ENCODE measurements at regions not wholly inside any gene's neighbourhood (a gene's known extent, or its start where the extent isn't known, plus 50 kb on each side); places are given as distances from the start of the nearest gene placed in this dataset.

DNA sequence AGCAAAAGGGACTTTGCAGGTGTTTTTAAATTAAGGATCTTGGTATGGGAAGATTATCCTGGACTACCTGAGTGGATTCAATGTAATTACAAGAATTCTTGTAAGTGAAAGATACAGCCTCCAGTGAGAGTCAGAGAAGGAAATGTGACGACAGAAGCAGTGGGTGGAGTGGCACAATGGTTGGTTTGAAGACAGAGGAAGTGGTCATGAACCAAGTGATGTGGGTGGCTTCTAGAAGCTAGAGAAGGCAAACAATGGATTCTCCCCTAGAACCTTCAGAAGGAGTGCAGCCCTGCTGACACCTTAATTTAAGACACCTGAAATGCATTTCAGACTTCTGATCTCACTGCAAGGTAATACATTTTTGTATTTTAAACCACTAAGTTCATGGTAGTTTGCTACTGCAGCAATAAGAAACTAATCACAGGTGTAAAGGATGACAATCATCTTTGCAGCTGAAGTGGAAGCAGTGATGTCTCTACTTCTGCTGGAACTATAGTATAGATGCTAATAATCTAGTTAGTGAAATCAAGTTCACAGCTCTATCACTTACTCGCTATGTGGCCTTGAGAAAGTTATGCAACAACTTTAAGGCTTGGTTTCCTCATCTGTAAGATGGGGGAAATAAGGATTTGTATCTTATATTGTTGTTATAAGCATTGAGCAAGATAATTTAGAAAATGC, 403.4 kb upstream of the SUCLG2 start:
- DNase-seq (ENCODE audit: low read depth): peak; percentile 28

DNA sequence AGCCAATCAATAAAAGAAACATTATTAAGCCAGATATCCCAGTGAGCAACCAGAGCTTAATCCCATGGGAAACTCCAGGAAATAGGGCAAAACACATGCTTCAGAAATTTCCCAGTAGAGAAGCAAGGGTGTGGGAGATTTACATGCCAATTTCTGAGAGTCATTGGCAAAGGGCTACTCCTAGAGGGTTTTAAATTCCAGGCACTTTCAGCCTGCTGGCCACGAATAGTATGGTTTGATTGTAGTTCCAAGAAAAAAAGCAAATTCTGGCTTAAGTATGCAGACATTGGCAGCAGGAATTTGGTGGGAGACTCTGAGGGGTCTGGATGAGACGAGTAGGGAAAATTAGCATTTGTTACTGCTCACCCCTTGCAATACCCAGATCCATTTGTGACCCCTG, 402.1 kb upstream of the SUCLG2 start:
- DNase-seq (ENCODE audit: low read depth): no peak

DNA sequence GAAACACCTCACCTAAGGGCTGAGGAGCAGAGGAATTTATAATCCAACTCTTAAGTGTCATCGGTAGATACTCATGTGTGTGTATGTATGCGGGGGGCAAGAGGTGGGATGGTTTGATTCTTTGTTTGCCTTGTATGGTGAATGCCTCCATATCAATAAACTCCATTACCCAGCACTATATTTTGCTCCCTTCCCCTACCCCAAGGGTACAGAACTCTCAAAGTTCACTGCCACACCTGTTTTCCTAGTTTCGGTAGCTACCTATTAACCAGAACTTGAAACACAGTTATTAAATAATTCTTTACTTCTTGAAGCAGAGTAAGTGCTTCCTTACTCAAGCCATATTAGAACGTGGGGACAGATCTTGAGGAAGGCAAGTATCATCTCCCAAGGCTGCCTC, 400.8 kb upstream of the SUCLG2 start:
- DNase-seq (ENCODE audit: low read depth): no peak

DNA sequence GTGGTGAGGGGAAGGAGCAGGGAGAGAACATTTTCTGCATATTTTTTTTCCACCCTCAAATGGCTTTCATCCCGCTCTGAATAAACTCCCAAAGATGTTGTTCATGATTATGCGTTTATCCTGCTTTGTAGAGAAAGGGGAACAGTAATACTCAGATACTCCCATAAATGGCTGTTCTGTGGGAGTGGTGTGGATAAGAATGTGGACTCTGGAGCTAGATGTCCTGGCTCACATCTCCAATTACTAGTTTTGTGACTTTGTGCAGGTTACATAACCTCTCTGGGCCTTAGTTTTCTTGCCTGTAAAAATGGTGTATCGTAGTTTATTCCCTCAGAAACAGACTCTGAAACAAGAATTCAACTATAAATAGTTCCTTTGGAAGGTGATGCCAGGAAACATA, 395.4 kb upstream of the SUCLG2 start:
- no peak for DNase-seq (ENCODE audit: low read depth)

DNA sequence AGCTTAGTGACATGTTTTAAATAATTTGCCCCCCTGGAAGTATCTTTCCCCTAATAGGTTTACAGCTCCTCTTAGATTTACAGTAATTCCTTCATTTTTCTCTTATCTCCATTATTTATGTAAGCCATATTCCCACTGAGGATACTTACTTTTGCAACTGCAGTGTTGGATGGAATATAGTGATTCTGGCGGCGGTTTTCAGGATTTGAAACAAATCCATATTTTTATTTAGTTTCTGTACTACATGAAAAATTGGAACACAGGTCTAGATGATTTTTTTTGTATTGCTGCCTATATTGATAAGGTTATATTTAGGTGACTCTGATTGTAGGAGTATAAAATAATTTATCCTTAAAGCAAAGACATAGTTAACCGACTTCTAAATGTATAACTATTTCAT, 391.6 kb upstream of the SUCLG2 start:
- no peak for DNase-seq (ENCODE audit: low read depth)

DNA sequence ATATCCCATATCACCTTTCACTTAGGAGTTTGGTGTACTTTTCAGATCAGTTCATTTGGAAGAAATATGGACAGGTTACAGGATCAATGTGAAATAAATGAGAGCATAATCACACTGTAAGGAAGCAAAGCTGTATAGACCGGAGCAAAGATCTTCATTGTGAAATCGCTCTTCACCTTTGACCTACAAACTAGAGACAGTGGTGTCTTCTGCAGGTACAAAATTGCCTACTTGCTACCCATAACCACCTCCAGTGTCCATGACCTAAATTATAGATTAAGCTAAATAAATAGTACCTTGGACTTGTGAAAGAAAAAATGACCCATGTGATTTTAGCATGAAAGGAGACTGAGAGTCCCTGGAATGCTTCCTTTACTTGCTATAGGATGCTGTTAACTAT, 379.5 kb upstream of the SUCLG2 start:
- DNase-seq (ENCODE audit: low read depth): no peak

DNA sequence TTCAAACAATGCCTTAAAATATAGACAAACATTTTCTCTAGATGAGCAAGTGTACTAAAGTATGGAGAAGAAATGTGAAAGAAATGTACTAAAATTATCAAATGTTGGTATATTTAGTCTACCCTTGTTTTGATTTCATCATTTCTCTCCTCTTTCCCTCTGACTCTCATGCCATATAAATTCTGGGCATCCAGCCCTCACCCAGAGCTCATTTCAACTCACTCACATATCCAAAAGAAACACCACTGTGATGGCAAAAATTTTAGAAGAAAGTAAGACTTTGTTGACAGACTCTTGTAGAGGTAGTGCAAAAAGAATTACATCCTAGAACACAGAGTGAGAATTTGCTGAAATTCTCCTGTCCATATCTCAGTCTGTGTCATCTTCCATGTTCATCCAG, 377.8 kb upstream of the SUCLG2 start:
- no peak for DNase-seq (ENCODE audit: low read depth)

DNA sequence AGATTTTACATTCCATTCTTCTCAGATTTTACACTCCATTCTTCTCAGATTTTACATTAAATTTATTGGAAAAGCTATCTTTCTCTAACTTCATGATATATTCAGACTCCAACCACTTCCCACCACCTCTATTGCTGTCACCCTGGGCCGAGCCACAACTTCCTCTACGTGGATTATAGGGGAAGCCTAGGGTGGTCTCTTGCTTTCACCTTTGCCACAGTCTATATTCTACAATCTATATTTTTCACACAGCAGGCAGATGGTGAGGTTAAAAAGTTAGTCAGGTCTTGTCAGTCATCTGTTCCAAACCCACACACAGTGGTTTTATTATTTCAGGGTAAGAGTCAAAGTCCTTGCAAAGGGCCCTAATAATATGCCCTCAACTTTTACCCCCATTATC, 370.8 kb upstream of the SUCLG2 start:
- no peak for DNase-seq (ENCODE audit: low read depth)

DNA sequence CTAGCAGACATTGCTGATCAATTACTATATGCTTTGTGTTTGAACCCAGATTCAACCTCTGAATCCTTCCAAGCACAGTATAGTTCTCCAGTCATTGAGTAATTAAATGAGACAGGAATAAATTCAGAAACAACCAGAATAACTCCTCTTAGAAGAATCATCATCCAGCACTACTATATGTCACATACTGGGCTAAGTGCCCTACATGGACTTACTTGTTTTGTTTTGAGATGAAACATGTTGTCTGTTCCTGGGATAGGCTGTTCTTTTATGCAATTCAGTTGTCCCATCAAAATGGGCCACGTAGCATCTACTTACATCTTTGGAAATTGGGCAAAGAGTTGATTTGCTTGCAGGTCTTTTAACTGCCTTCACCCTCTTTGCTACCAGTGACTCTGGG, 365.5 kb upstream of the SUCLG2 start:
- DNase-seq (ENCODE audit: low read depth): no peak

DNA sequence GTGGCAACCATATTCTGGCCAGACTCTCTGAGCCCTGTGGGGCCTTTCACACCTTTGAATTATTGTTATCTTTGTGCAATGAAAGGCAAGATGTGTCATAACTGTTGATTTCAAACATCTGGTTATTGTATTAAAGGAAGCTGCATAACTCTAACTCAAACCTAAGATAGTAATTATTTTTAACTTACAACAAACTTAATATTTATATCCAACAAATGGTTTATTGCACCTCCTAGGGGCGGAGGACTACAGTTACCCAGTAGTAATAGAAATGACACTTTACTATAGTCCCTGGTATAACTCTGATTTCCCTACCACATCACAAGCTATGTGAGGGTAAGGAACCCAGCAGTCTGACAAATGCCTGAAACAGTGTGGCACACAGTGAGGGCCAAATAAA, 363.9 kb upstream of the SUCLG2 start:
- no peak for DNase-seq (ENCODE audit: low read depth)

DNA sequence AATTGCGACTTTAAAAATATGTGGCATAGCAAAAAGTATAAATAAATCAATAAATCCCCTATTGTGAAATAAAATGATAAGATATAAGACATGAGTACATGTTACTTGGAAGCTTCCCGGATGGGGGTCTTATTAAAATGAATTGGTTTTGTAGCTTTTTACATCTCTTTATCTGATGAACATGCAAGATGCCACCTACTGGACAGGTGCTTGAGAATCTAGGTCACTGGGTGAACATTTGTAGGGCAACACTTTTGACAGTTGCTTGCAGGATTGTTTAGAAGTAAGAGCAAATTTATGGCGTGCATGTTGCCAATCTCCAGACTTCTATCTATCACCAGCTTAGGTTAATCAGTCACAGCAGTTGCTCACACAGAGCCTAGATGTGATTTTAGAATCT, 362.7 kb upstream of the SUCLG2 start:
- DNase-seq (ENCODE audit: low read depth): no peak

DNA sequence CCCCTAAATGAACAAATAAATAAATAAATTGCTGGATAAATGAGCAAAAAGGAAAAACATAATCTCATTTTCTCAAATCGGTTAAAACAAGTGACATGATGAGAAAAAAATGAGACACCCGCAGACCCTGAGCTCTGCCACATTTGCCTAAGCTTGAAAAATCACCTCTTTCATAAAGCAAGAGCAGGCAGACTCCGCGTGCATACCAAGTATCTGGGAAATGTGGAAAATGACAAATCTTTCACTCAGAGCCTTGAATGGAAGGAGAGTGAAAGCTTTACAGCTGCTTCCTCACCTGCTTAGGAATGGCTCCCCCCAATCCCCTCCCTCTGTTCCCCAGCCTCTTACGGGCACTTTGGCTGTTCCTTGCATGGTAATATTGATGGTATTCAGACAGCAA, 355.5 kb upstream of the SUCLG2 start:
- no peak for DNase-seq (ENCODE audit: low read depth)

DNA sequence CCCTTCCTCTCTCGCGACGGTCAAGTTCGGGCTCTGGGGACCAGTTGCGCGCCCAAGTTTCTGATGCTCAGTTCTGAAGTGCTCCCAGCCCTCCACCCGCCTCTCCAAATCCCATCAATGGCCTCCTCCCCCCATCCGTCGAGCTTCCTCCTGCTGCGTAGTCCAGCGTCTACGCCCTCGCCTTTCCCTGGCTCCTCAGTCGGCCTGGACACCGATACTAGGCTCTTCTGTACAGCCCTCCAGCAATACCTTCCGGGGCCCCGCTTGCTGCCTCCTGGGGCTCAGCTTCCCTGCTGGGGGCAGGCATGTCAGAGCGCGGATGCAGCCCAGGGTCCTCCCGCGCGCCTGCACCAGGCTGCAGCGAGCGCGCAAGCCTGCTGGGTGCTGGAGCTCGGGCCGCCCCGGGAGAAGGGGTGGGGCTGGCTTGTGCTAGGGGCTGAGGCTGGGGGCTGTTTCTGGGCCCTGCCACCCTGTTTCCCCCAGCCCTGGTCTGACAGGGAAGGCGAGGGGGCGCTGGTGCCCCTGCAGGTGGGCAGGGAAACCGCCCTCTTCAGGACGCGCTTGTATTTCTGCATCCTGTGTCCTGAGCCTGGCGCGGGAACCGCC, 353.3 kb upstream of the SUCLG2 start:
- DNase-seq (ENCODE audit: low read depth): no peak

DNA sequence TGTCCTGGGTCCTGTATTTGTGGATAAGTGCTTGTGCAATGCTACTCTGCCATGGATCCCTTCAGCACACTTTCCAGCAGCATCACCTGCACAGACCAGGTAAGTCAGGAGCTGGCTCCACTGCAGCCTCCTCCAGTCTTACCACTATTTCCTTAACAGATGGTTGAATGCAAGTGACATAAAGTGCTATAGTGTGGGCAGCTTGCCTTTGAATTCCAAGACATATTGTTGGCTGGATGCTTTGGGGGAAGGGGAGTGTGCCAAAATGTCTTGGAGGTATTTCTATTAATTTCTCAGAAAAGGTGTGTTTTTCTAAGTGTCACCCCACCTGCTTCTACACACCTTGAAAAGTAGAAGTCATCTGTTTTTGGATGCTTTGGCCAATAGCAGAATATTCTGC, 352.2 kb upstream of the SUCLG2 start:
- DNase-seq (ENCODE audit: low read depth): no peak

DNA sequence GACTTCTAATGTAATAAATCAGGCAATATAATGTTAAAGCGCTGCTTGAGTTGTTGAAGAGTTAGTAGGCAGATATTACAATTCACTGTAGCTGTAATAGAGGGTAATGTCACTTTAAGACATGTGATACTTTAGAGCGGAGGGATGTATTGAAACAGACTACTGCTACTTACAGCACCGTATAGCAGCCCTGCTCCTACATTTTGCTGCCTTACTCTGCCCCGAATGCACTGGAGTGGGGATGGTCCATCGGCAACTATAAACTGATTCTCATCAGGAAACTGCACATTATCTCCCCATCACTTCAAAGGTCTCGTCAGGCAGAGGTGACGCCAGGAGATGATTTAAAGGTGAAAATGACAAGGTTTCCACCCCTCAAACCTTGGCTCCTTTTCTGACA, 349.7 kb upstream of the SUCLG2 start:
- DNase-seq (ENCODE audit: low read depth): no peak

DNA sequence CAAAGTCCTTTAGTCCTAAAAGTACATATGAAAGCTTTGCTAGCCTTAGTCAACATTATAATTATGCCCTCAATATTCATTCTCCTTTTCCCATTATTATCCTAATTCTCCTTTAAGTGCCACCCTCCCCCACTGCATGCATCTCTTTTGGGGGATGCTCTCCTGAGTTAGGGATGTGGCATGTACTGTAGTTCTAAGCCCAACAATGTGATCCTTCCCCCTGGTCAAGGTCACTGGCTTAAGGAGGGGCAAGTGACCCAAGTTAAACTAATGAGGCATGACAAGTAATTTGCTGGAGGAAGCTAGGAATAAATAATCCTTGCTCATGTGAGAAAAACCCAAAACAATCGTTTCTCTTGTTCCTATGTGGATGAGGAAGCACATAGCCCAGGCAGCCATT, 343.9 kb upstream of the SUCLG2 start:
- DNase-seq (ENCODE audit: low read depth): no peak

DNA sequence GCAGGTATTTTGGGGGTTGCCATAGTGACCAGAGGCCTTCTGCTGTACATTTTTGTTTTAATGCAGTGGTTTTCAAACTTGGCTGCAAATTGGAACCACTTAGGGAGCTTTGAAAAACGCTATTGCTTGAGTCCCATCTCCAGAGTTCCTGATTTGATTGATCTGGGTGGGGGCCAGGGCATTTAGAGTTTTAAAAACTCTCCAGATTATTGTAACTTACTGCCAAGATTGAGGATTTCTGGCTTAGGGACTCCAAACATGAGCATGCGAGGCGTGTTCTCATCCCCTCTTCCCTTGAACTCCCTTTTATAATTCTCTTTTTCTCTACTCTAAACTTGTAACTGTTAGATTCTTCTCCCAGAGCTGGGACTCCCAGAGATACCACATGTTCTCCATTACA, 340.8 kb upstream of the SUCLG2 start:
- DNase-seq (ENCODE audit: low read depth): no peak

DNA sequence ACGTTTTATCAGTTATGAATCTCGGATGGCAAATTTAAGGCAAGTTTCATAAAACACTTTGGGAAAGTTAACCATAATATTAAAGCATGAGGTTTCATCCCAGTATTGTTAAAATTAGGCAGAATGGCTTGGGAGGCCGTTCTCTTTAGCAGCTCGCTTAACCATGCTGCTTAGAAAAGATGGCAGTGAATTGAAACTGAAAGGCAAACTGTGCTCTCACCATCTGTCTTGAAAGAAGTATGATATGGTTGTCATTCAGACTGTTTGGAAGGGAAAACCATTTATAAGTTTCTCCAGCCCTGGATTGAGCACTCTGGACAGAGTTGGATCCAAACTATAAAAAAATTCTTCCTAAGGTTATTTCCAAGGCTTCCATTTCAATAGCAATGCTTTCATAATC, 332.3 kb upstream of the SUCLG2 start:
- no peak for DNase-seq (ENCODE audit: low read depth)

DNA sequence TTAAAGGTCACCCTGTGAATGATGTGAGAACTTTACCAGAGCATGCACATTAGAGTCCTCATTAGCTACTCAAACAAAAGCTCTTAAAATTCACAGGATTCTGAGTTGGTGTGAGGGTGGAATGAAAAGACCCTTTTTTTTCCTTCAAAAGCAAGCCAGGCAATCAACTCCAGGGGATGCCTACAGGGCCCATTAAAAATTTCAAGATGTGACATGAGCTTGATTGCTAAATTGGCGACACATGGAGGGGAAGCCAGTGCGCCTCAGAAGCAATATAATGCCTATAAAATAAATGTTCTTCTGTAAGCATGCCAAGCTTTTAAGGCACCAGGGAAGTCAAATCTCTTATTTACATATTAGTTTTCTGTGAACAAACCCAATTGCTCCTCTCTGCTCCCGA, 328.8 kb upstream of the SUCLG2 start:
- no peak for DNase-seq (ENCODE audit: low read depth)

DNA sequence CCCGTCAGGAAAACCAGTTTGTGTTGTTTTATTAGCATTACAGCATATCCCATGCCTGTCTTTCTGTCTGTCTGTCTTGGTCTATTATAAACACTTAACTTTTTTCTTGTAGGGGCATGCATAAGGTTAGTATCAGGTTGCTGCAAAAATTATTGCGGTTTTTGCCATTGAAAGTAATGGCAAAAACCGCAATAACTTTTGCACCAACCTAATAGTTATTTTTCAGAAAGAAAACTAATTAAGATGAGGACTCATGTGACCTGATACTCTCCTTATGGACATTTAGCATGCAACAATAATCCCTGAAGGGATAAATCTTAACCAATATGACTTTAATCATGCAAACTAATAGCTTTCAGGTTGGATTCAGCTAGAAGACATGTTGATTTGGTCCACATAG, 326.7 kb upstream of the SUCLG2 start:
- no peak for DNase-seq (ENCODE audit: low read depth)

DNA sequence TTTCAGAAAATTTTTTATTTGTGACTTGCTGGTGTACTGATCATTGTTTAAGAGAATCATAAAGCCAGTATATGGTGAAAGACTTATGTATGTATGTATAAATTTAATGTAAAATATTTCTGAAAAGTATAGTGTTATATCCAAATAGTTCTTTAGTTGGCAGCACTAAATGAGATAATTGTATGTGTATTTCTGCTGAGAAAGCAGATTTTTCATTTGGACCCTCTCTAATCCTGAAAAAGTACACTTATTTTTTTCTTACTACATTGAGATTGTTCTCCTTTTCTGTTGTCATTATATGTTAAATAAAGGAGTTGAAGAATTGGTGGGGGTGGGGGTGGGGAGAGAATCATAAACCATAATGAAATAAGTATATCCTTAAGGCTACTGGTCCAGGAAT, 324.9 kb upstream of the SUCLG2 start:
- no peak for DNase-seq (ENCODE audit: low read depth)

DNA sequence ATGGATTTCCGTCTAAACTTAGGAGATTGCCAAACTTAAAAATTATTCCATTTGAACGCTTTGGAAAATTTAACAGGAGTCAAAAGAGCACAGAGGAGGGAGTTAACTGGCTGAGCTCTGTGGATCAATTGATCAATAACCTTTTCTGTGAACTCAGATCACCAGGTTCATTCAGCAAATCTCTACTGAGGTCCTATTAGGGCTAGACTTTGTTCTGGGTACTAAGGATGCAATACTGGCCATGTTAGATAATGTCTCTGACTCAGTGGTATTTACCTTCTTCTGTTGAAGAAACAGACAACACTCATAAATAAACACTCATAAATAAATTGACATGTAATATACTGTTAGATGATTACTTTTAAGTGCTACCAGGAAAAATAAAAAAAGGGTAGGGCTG, 323.4 kb upstream of the SUCLG2 start:
- DNase-seq (ENCODE audit: low read depth): no peak

DNA sequence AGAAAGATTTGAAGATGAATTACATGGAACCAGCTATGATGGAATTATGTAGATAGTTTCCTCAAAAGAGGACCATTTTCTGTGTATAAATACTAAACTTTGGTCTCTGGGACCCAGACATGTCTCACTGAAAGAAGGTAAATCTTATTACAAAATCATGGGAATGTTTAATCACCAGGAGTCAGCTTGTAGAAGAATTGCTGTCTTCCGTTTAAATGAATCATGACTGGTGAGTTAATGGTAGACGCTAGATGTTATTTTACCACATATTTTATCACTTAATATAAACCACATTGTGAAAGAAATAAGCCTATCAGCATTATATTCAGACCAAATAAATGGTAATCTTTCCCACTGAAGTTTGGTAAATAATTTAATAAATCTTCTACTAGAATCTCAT, 322.3 kb upstream of the SUCLG2 start:
- no peak for DNase-seq (ENCODE audit: low read depth)

DNA sequence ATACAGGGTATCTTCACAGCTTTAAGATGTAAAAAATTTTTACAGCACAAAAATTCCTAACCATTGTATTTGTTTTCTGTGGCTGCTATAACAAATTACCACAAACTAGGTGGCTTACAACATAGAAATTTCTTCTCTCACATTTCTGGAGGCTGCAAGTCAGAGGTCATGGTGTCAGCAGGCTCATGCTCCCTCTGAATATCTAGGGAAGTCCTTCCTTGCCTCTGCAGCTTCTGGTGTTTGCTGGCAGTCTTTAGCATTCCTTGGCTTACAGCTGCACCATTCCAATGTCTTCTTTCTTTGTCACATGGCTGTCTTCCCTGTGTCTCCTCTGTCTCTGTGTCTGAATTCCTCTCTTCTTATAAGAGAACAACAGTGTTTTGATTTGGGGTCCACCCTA, 310.2 kb upstream of the SUCLG2 start:
- DNase-seq (ENCODE audit: low read depth): no peak

DNA sequence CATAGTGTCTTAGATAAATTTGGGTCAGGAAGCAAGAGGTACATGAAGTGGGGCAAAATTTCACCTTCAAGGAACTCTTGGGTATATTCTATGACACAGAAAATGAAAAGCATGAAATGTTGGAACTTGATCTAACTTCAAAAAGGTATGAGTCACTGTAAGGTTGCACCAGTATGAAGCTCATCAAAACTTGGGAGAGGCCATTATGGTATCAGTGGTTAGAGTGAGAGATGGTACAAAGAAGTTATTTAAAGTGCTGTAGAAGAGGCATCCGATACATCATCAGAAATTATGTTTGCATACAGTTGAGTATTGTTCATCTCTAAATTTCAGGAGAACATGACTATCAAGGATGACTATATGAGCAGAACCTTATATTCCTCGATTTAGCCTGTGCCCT, 302.9 kb upstream of the SUCLG2 start:
- no peak for DNase-seq (ENCODE audit: low read depth)
